ENCODE measurements at regions not wholly inside any gene's neighbourhood (a gene's known extent, or its start where the extent isn't known, plus 50 kb on each side); places are given as distances from the start of the nearest gene placed in this dataset.

GRCh38 chr6:168180548-168181011, 101.6 kb upstream of the FRMD1 start:
- 88 to 93% methylated on average over 18 to 19 of the region's 19 CpGs for WGBS, 2 donors
- H3K36me3 ChIP-seq, result no peaks in the 10 kb centered on the region
- H3K4me3 ChIP-seq, result no peak overlapping the region
- DNase-seq (ENCODE audit: low spot score in 2 of 2), result no peak
- no peaks in the 10 kb centered on the region for H3K9me3 ChIP-seq
- no peaks in the 10 kb centered on the region for H3K27me3 ChIP-seq
- H3K4me1 ChIP-seq, result no peaks in the 10 kb centered on the region
- H3K27ac ChIP-seq, result no peak overlapping the region
- TF ChIP-seq EP300 (IDR thresholded peaks at IDR 0.05), result no peak
- TF ChIP-seq POLR2A (IDR thresholded peaks at IDR 0.05), result no peak
- TF ChIP-seq CTCF (IDR thresholded peaks at IDR 0.05), result no peak

- DNase-seq (ENCODE audit: low spot score in 2 of 2), result no peak
- no peaks in the 10 kb centered on the region for H3K27me3 ChIP-seq
- 84 to 87% methylated on average over 25 of the region's 25 CpGs for WGBS, 2 donors
- H3K4me1 ChIP-seq, result no peaks in the 10 kb centered on the region
- H3K27ac ChIP-seq, result no peak overlapping the region
- H3K9me3 ChIP-seq, result no peaks in the 10 kb centered on the region
- no peaks in the 10 kb centered on the region for H3K36me3 ChIP-seq
- no peak overlapping the region for H3K4me3 ChIP-seq
- TF ChIP-seq POLR2A (IDR thresholded peaks at IDR 0.05) (no peak), EP300 (IDR thresholded peaks at IDR 0.05) (no peak), CTCF (IDR thresholded peaks at IDR 0.05) (no peak)
Measured at GRCh38 chr6:168179702-168180382, 100.8 kb upstream of the FRMD1 start.

DNA sequence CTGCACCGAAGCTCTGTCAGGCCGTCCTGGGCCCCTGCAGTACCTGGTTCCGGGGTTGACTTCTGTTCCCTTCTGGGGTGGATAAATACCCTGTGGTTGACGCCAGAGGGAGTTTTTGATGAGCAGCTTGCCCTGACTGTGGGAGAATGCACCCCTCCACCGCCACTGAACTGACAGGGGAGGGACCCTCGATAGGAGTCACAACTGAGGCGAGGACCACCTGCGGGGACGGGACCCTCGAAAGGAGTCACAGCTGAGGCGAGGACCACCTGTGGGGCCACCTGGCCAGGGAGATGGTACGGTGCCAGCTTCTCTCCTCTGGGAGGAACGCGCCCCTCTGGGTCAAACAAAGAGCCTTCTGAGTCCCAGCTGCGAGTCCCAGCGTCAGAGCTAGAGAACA, 100.1 kb upstream of the FRMD1 start:
- TF ChIP-seq CTCF (IDR thresholded peaks at IDR 0.05) (no peak), POLR2A (IDR thresholded peaks at IDR 0.05) (no peak), EP300 (IDR thresholded peaks at IDR 0.05) (no peak)
- no peak for DNase-seq (ENCODE audit: low spot score in 2 of 2)
- no peaks in the 10 kb centered on the region for H3K27me3 ChIP-seq
- no peak overlapping the region for H3K4me3 ChIP-seq
- no peaks in the 10 kb centered on the region for H3K9me3 ChIP-seq
- H3K4me1 ChIP-seq, result no peaks in the 10 kb centered on the region
- no peaks in the 10 kb centered on the region for H3K36me3 ChIP-seq
- WGBS, 2 donors, result 81 to 89% methylated on average over 16 of the region's 16 CpGs
- H3K27ac ChIP-seq, result no peak overlapping the region

DNA sequence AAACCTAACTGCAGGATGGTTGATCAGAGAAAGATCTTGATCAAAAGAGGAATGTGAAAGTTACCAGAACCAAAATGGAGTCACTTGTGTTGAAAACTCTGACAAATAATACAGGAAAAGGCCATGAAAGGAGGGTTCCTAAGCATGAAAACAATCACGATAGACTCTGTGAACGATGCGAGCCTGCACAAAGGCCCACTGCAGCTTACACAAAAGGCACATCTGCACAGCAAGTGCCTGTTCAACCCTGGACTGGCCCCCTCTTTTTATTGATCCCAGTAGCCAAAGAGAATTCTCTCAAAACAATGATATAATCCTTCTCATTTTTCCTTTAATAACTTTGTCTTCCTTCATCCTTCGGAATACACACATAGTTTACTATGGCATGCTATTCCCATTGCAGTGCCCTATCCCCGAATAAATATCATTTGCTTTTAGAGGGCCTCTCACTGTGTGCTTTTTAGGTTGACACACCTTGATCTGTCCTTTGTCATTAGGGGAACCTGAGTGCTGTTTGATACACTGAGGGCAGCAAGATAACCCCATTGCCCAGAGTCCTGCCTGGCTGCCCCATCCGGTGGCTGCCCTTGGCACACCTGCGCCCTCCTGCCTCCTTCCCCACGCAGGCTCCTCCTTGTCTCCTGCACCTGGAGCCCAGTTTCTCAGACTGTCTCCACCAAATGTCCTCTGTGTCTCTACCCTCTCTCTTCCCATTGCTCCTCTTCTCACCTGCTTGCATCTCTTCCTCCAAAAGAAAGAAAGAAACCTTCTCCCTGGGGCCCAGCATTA, 98.3 kb upstream of the FRMD1 start:
- H3K27ac ChIP-seq, result no peak overlapping the region
- no peaks in the 10 kb centered on the region for H3K9me3 ChIP-seq
- 84 to 91% methylated on average over 8 of the region's 8 CpGs for WGBS, 2 donors
- no peaks in the 10 kb centered on the region for H3K27me3 ChIP-seq
- no peaks in the 10 kb centered on the region for H3K36me3 ChIP-seq
- no peak overlapping the region for H3K4me3 ChIP-seq
- no peak for DNase-seq (ENCODE audit: low spot score in 2 of 2)
- H3K4me1 ChIP-seq, result no peaks in the 10 kb centered on the region
- TF ChIP-seq EP300 (IDR thresholded peaks at IDR 0.05), result no peak
- TF ChIP-seq CTCF (IDR thresholded peaks at IDR 0.05), result no peak
- no peak for TF ChIP-seq POLR2A (IDR thresholded peaks at IDR 0.05)
